LNCaP clone FGC (cell line): ENCODE measurements at regions not wholly inside any gene's neighbourhood (a gene's known extent, or its start where the extent isn't known, plus 50 kb on each side); places are given as distances from the start of the nearest gene placed in this dataset.

Experiments
- DNase-seq: peaks from one replicate; pipeline ENCODE4 v3.0.0-alpha.2; 2011; ENCODE audit warnings: low read depth
- H3K4me3 ChIP-seq: 2 replicates; pipeline ENCODE4 v1.5.1; 2011; ENCODE audit warnings: mild to moderate bottlenecking, low read depth, low read length, control low read depth
- TF ChIP-seq, protein P1 (sequence below): IDR thresholded peaks from 2 replicates; pipeline ENCODE4 v1.5.1; 2012; ENCODE audit warnings: mild to moderate bottlenecking; ENCODE audit not compliant: control insufficient read depth, insufficient read depth; ENCODE audit errors: extremely low read depth

DNA sequence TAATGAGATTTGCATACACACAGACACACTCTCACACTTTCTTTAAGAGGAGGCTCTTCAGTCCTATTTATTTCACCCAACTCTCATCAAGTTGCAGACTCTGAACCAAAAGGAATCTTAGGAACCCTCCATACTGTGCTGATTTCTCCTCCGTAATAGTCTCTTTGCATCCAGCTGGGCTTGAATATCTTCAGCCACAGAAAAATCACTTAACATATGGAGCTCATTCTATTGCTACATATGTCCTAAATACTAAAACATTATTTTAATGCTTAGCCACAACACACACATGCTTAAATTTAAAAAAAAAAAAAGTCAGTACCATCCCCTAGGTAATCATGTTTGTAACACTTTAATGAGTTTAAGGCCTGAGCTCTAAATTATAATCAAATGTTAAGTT, 287.5 kb upstream of the CNTN6 start:
- TF ChIP-seq, protein P1, sequence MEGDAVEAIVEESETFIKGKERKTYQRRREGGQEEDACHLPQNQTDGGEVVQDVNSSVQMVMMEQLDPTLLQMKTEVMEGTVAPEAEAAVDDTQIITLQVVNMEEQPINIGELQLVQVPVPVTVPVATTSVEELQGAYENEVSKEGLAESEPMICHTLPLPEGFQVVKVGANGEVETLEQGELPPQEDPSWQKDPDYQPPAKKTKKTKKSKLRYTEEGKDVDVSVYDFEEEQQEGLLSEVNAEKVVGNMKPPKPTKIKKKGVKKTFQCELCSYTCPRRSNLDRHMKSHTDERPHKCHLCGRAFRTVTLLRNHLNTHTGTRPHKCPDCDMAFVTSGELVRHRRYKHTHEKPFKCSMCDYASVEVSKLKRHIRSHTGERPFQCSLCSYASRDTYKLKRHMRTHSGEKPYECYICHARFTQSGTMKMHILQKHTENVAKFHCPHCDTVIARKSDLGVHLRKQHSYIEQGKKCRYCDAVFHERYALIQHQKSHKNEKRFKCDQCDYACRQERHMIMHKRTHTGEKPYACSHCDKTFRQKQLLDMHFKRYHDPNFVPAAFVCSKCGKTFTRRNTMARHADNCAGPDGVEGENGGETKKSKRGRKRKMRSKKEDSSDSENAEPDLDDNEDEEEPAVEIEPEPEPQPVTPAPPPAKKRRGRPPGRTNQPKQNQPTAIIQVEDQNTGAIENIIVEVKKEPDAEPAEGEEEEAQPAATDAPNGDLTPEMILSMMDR = no peak
- DNase-seq = no peak

DNA sequence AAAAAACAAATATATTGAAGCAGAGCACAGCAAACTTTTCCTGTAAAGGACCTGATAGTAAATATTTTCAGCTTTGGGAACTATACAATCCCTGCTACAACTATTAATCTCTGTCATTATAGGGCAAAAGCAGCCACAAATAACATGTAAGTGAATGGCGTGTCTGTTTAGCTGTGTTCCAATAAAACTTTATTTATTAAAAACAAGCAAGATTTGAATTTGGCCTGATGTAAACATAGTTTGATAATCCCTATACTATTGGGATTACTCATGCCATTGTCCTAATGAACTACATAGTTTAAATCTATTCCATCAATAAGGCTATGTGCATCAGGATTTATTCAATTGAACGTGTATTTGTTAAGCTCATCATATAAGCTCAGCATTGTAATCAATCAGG, 286.8 kb upstream of the CNTN6 start:
- DNase-seq = no peak
- H3K4me3 ChIP-seq = no peak overlapping the region
- TF ChIP-seq, protein P1 = no peak

More for the DNA sequence above, 287.5 kb upstream of the CNTN6 start:
- H3K4me3 ChIP-seq = no peak overlapping the region

DNA sequence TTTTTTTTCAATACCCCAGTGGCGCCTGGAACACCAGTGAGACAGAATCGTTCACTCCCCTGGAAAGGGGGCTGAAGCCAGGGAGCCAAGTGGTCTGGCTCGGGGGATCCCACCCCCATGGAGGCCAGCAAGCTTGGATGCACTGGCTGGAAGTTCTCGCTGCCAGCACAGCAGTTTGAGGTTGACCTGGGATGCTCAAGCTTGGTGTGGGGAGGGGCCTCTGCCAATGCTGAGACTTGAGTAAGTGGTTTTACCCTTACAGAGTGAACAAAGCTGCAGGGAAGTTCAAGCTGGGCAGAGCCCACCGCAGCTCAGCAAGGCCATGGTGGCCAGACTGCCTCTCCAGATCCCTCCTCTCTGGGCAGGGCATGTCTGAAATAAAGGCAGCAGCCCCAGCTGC, 276.2 kb upstream of the CNTN6 start:
- H3K4me3 ChIP-seq = no peak overlapping the region
- no peak for DNase-seq
- TF ChIP-seq, protein P1 = no peak

DNA sequence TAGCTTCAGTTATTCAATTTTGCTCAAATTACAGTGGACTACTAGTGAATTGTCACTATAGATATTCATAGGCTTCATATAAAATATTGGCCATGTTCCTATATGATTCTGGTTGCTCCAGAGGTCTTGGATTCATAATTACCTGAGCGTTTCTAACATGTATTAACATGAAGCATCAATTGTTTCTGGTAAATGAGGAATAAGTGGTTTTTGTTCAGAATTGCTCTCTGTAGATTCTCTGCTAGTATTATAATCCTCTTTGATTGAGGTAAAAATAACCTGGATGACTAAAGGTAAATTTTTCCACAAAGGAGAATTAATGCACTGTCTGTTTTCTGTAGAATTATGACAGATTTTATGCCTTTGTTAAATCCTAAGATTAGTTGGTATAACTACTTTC, 258.1 kb upstream of the CNTN6 start:
- H3K4me3 ChIP-seq = no peak overlapping the region
- TF ChIP-seq, protein P1 = no peak
- no peak for DNase-seq

DNA sequence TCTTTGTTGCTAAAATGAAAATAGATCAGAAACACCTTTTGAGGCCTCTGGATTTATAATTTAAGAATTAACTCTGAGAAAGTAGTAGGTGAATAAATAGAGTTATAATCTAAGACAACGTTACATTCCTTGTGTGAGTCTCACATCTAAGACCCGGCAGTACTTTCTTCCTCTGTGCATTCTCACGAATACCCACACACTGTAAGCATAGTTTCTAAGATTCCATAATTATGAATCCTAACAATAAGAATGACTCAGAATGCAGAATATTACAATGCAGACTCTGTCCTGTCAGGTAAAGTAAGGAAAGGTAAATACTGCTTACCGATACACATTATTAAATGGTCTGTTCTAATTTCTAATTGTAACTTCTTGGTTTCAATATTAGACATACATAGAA, 257.7 kb upstream of the CNTN6 start:
- TF ChIP-seq, protein P1 = no peak
- H3K4me3 ChIP-seq = no peak overlapping the region
- no peak for DNase-seq

DNA sequence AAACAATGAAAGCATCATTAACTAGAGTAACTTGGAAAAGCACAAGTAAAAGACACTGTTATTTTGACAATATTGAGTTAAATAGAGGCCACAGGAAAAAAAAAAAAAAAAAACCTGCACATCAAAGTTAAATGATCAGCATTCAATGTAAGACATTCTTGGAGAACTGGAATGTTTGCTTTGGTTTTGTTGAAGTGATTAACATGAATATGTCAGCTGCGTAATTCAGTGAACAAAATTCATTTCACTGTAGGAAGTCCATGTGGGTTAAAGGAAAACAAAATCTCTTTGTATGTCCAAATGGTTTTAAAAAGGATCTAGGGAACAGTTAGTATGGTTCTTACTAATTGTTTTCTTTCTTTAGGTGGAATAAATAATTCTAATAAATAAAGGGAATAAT, 252.8 kb upstream of the CNTN6 start:
- DNase-seq = no peak
- TF ChIP-seq, protein P1 = no peak
- H3K4me3 ChIP-seq = no peak overlapping the region

DNA sequence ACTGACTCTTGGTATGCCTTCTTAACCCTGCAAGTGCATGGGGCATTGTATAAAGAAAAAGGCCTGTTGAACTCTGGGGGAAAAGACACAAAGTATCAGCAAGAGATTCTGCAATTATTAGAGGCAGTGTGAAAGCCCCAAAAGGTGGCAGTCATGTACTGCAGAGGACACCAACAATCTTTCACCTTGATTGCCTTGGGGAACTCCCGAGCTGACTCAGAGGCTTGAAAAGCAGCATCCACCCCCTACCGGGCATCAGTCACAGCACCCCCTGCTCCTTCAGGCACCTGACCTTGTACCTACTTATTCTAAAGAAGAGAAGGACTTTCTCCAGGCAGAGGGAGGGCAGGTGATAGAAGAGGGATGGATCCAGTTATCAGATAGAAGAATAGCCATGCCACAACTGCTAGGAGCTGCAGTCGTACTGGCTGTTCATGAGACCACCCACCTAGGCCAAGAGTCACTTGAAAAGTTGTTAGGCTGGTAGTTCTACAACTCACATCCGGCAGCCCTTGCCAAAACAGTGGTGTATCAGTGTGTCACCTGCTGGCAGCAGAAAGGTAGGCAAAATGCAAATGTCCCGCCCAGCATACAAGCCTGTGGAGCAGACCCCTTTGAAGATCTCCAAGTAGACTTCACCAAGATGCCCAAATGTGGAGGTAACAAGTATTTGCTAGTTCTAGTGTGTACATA, 241.6 kb upstream of the CNTN6 start:
- no peak overlapping the region for H3K4me3 ChIP-seq
- no peak for DNase-seq
- TF ChIP-seq, protein P1 = no peak
